ENCODE measurements at regions not wholly inside any gene's neighbourhood (a gene's known extent, or its start where the extent isn't known, plus 50 kb on each side); places are given as distances from the start of the nearest gene placed in this dataset.
"Not testable (repeated sequence)": the region's sequence is repeated elsewhere in the genome, so short reads cannot be mapped to it uniquely, and the experiment has no call there.

DNA sequence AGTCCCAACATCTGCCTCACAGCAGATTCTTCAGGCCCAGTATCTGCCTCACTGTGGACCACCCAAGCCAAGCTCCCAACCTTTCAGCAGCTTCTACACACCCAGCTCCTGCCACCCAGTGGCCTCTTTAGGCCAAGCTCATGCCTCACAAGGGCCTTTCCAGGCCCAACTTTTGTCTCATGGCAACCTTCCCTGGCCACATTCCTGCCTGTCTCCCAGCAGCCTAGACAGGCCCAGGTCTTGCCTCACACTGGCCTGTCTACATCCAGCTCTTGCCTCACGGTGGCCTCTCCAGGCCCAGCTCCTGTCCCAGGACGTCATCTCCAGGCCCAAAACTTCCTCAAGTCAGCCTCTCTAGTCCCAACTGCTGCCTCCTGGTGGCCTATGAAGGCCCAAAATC lies 65.0 kb downstream of the CCDC201 start:
- DNase-seq: not testable (repeated sequence)

- peak; percentile 4 for DNase-seq
Observed at GRCh38 chr7:45802214-45802613, 70.7 kb downstream of the CCDC201 start.

GRCh38 chr7:45797264-45797663 lies 75.6 kb downstream of the CCDC201 start:
- not testable (repeated sequence) for DNase-seq

- not testable (repeated sequence) for DNase-seq
Observed at GRCh38 chr7:45789641-45790040, 83.2 kb downstream of the CCDC201 start.

- DNase-seq: not testable (repeated sequence)
Observed at GRCh38 chr7:45785724-45786123, 87.2 kb downstream of the CCDC201 start.

DNA sequence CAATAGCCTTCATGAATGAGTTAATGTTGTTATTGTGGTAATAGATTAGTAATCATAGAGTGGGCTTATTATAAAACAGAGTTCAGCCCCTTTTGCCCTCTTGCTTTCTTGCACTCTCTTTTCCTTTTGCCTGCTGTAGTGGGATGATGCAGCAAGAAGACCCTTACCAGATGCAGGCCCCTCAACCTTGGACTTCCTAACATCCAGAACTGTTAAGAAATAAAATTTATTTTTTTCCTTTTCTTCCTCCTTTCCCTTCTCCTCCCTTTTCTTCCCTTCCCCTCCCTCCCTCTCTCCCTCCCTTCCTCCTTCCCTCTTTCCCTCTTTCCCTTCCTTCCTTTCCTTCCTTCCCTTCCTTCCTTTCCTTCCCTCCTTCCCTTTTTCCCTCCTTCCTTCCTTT lies 88.1 kb downstream of the CCDC201 start:
- not testable (repeated sequence) for DNase-seq

Measured in left kidney (tissue), 1 donor.